Keratinocyte (primary cell): ENCODE measurements at regions not wholly inside any gene's neighbourhood (a gene's known extent, or its start where the extent isn't known, plus 50 kb on each side); places are given as distances from the start of the nearest gene placed in this dataset.

Source experiments
- EZH2 ChIP-seq: IDR thresholded peaks from one replicate; pipeline ENCODE4 v1.6.1; 2012; ENCODE audit warnings: inconsistent platforms, mild to moderate bottlenecking, low read length, moderate library complexity
- TF ChIP-seq, protein P1 (sequence below), 3 experiments: IDR thresholded peaks in 1 of 3; conservative IDR thresholded peaks in 1 of 3; optimal IDR thresholded peaks in 1 of 3; 2 replicates in 2 of 3; 3 replicates in 1 of 3; pipeline versions ENCODE3 to v1.5.1; 2011; ENCODE audit warnings: low read length in 3 of 3, mild to moderate bottlenecking in 3 of 3, moderate library complexity in 2 of 3, control low read depth in 1 of 3, inconsistent platforms in 1 of 3; ENCODE audit not compliant: insufficient read depth in 2 of 3; ENCODE audit errors: extremely low read depth in 1 of 3

DNA sequence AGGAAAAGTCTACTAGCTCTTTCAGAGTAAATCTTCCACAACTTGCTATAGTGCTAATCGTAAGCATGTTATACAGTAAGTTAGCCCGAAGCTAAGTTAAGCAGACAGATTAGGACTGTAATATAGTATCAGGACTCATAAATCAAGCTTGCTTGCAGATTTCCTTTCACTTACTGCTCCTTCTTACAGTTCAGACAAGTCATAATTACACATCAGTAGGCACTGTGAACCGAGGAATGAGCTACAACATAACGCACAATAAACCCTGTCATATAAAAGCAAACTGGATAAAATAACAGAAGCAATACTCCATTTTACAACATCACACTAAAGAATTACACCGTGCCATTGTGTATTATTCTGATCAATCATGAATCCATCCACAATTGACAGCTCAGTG, 832.6 kb upstream of the ZEB2 start:
- TF ChIP-seq, protein P1, sequence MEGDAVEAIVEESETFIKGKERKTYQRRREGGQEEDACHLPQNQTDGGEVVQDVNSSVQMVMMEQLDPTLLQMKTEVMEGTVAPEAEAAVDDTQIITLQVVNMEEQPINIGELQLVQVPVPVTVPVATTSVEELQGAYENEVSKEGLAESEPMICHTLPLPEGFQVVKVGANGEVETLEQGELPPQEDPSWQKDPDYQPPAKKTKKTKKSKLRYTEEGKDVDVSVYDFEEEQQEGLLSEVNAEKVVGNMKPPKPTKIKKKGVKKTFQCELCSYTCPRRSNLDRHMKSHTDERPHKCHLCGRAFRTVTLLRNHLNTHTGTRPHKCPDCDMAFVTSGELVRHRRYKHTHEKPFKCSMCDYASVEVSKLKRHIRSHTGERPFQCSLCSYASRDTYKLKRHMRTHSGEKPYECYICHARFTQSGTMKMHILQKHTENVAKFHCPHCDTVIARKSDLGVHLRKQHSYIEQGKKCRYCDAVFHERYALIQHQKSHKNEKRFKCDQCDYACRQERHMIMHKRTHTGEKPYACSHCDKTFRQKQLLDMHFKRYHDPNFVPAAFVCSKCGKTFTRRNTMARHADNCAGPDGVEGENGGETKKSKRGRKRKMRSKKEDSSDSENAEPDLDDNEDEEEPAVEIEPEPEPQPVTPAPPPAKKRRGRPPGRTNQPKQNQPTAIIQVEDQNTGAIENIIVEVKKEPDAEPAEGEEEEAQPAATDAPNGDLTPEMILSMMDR (optimal IDR thresholded peaks at IDR 0.05 in 1 of 3, IDR thresholded peaks at IDR 0.05 in 1 of 3, conservative IDR thresholded peaks at IDR 0.05 in 1 of 3; ENCODE audit: extremely low read depth in 1 of 3, insufficient read depth in 2 of 3, low read length in 3 of 3): no peak
- no peak for TF ChIP-seq EZH2
